Activated T-cell treated with anti-CD3 and anti-CD28 coated beads, Interleukin-2, amount 50 U/mL, for 24 hours (primary cell): ENCODE measurements at regions not wholly inside any gene's neighbourhood (a gene's known extent, or its start where the extent isn't known, plus 50 kb on each side); places are given as distances from the start of the nearest gene placed in this dataset.
A peak's percentile ranks its signal among the peaks of the same experiment; 100 is the strongest.

Experiments
- DNase-seq: peaks from one replicate; pipeline ENCODE4 v3.0.0-alpha.2; 2020
- H3K27ac Mint-ChIP-seq: 2 replicates; pipeline ENCODE4 v1.8.0; 2020; ENCODE audit warnings: mild to moderate bottlenecking, mixed read lengths
- H3K27me3 Mint-ChIP-seq: 2 replicates; pipeline ENCODE4 v1.8.0; 2020; ENCODE audit warnings: mixed read lengths
- H3K36me3 Mint-ChIP-seq: 2 replicates; pipeline ENCODE4 v1.8.0; 2020; ENCODE audit warnings: low read depth, mixed read lengths
- H3K4me1 Mint-ChIP-seq: 2 replicates; pipeline ENCODE4 v1.8.0; 2020; ENCODE audit warnings: low read depth, mixed read lengths
- H3K4me3 Mint-ChIP-seq: 2 replicates; pipeline ENCODE4 v1.8.0; 2020; ENCODE audit warnings: mild to moderate bottlenecking, moderate library complexity, mixed read lengths
- H3K9me3 Mint-ChIP-seq: 2 replicates; pipeline ENCODE4 v1.8.0; 2020; ENCODE audit warnings: mixed read lengths

DNA sequence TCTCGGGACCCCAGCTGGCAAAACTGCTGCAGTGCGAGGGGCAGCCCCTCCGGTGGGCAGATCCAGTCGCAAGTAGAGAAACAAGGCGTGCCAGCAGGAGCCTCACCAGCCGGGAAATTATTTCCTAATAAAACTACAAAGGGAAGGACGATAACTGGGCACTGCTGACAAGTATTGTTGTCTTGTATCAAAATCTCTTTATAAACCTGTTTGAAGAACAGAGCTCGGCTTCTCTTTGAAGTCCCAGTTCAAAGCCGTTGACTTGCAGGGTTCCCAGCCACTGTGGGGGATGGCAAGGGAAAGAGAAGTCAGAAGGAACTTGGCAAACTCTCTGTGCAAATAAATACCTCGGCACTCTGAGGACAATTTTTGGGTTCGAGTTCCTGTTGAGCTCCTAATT, 504.5 kb downstream of the CD83 start:
- Mint-ChIP-seq H3K9me3 (no peaks in the 10 kb centered on the region), H3K27me3 (no peaks in the 10 kb centered on the region), H3K27ac (no peak overlapping the region), H3K36me3 (no peaks in the 10 kb centered on the region), H3K4me1 (peaks cover 19% of the 10 kb centered on the region), H3K4me3 (no peak overlapping the region)
- DNase-seq = no peak

DNA sequence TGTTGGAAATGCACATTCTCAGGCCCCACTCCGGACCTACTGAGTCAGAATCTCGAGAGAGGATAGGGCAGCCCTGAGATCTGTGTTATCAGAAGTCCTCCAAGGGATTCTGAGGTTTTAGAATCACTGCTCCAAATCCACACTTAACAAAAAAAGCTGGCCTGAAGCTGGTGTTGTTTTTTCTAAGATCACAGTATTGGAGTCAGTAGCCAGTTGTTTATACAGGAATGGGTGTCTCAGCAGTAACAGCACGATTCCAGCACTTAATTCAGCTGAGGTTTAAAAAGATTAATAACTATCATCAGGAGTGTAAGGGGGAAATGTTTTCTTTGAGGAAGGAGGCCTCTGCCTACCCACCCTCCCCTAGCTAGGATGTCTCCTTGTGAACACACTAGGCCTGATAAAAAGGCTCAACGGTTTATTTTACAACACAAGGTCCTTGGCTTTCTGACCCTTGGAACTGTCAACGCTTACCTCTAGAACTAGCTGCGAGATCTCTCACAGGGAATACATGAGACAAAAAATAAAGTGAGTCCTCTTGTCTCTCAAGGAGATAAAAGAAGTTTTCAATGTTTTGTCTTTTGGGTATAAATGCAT, 505.4 kb downstream of the CD83 start:
- Mint-ChIP-seq H3K4me3 (no peak overlapping the region), H3K27ac (no peak overlapping the region), H3K36me3 (no peaks in the 10 kb centered on the region), H3K9me3 (no peaks in the 10 kb centered on the region), H3K4me1 (peaks cover 17% of the 10 kb centered on the region), H3K27me3 (no peaks in the 10 kb centered on the region)
- DNase-seq = no peak

GRCh38 chr6:14625173-14625895, 507.8 kb downstream of the CD83 start:
- peaks cover 17% of the 10 kb centered on the region for H3K4me1 Mint-ChIP-seq
- H3K9me3 Mint-ChIP-seq = no peaks in the 10 kb centered on the region
- DNase-seq = no peak
- no peaks in the 10 kb centered on the region for H3K27me3 Mint-ChIP-seq
- no peak overlapping the region for H3K27ac Mint-ChIP-seq
- H3K36me3 Mint-ChIP-seq = no peaks in the 10 kb centered on the region
- no peak overlapping the region for H3K4me3 Mint-ChIP-seq

GRCh38 chr6:14626556-14626955, 509.0 kb downstream of the CD83 start:
- no peak for DNase-seq
- Mint-ChIP-seq H3K4me1 (peaks cover 16% of the 10 kb centered on the region), H3K27me3 (no peaks in the 10 kb centered on the region)

GRCh38 chr6:14630016-14630415, 512.4 kb downstream of the CD83 start:
- Mint-ChIP-seq H3K27me3 (no peaks in the 10 kb centered on the region), H3K9me3 (no peaks in the 10 kb centered on the region), H3K4me3 (no peak overlapping the region), H3K27ac (no peak overlapping the region), H3K36me3 (no peaks in the 10 kb centered on the region), H3K4me1 (peaks cover 24% of the 10 kb centered on the region)
- no peak for DNase-seq

More at GRCh38 chr6:14626556-14626955, 509.0 kb downstream of the CD83 start:
- H3K9me3 Mint-ChIP-seq = no peaks in the 10 kb centered on the region
- no peak overlapping the region for H3K27ac Mint-ChIP-seq
- no peak overlapping the region for H3K4me3 Mint-ChIP-seq
- no peaks in the 10 kb centered on the region for H3K36me3 Mint-ChIP-seq

GRCh38 chr6:14633479-14633878, 515.9 kb downstream of the CD83 start:
- peak overlapping the region; percentile 38 for H3K4me3 Mint-ChIP-seq
- no peaks in the 10 kb centered on the region for H3K36me3 Mint-ChIP-seq
- H3K27ac Mint-ChIP-seq = no peak overlapping the region
- peaks cover 46% of the 10 kb centered on the region for H3K4me1 Mint-ChIP-seq
- no peaks in the 10 kb centered on the region for H3K27me3 Mint-ChIP-seq
- no peak for DNase-seq
- H3K9me3 Mint-ChIP-seq = no peaks in the 10 kb centered on the region

DNA sequence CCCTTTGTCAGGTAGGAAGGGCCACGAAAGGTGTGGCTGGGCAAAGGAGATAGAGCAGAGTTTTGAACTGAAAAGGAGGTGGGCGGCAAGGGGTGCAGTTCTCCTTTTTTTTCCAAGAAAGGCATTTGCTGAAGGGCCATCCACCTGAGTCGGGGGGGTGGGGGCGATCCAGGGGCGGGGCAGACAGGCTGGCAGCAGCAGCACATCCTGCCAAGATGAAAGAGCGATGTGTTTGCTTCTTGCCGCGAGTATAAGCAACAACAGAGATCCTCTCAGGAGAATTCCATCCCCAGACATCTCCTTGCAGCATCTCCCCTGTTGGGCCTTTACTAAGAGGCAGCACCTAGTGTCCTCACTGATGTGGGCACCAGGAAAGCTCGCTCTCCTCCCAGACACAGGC, 516.5 kb downstream of the CD83 start:
- Mint-ChIP-seq H3K27ac (peak overlapping the region; percentile 83), H3K9me3 (no peaks in the 10 kb centered on the region), H3K4me1 (peaks cover 52% of the 10 kb centered on the region), H3K36me3 (no peaks in the 10 kb centered on the region), H3K27me3 (no peaks in the 10 kb centered on the region), H3K4me3 (peak overlapping the region; percentile 64)
- DNase-seq = peak; percentile 43

DNA sequence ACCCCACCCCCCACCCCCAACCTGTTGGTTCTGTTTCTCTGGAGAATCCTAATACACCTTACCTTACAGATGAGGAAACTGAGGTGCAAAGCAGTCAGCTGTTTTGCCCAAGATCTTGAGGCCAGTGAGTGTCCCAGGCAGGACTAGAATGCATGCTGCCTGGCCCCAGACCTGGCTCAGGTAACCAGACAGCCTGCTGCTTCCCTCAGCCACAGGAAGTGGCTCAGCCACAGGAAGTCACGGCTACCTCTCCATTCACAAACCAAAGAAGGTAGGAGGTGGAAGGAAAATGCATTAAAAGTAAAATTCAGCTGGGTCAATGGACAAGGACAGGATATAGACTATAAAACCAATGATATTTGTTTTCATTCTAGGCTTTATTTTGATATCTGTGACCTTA, 517.6 kb downstream of the CD83 start:
- peak; percentile 42 for DNase-seq
- Mint-ChIP-seq H3K4me1 (peaks cover 61% of the 10 kb centered on the region), H3K27me3 (peaks cover 1% of the 10 kb centered on the region), H3K9me3 (no peaks in the 10 kb centered on the region), H3K27ac (peak overlapping the region; percentile 83), H3K4me3 (peak overlapping the region; percentile 64), H3K36me3 (no peaks in the 10 kb centered on the region)

DNA sequence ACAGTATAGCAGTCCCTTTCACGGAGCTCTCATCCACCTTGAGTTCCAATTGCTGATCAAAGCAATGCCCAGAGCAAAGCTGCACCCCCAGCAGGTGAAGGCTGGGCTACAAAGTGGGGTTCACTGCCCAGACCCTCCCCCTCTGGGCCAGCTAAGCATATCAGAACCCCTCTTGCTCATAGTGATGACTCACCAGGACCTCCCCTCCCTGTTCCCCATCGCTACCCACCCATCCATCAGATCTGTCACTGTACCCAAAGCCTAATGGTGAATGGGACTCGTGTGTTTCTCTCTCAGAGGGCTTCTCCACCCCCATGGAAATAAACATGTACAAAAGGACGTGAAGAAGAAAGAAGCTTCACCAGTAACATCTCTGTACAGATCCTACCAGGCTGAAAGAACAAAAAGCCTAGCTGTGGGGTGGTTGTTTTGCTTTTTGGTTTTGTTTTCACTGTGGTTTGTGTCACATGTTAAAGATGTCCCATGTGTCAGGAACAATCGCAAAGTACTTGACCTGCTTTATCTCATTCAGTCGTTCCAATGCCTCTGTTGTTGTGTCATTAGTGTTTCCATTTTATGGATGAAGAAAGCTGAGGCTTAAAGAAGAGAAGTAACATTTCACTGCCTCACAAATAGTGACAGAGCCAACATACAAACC, 518.5 kb downstream of the CD83 start:
- H3K4me1 Mint-ChIP-seq = peaks cover 67% of the 10 kb centered on the region
- no peaks in the 10 kb centered on the region for H3K9me3 Mint-ChIP-seq
- H3K27me3 Mint-ChIP-seq = peaks cover 3% of the 10 kb centered on the region
- peak; percentile 48 for DNase-seq
- H3K36me3 Mint-ChIP-seq = no peaks in the 10 kb centered on the region
- peak overlapping the region; percentile 64 for H3K4me3 Mint-ChIP-seq
- peak overlapping the region; percentile 87 for H3K27ac Mint-ChIP-seq

DNA sequence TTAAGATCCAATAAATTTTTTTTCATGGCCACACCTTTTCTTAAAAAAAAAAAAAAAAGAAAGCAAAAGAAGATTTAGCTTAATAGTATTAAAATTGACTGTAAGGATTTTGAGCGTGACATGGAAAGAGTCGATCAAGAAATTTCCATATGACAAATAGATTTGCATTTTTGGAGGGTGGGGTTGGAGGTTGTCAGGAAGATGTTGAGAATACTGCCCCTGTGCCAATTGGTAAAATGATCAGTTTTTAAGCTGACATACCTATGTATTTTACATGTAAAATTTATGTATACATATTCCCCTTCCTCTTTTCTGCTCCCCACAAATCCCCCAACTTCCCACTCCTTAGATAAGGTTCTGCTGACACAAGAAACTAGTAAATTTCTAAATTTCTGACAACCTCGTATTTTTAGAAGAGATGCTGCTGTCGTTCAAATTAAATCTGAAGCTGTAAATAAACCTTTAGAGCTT, 520.9 kb downstream of the CD83 start:
- Mint-ChIP-seq H3K27ac (no peak overlapping the region), H3K4me3 (no peak overlapping the region), H3K27me3 (peaks cover 3% of the 10 kb centered on the region), H3K36me3 (no peaks in the 10 kb centered on the region), H3K4me1 (peaks cover 70% of the 10 kb centered on the region), H3K9me3 (no peaks in the 10 kb centered on the region)
- DNase-seq = no peak

GRCh38 chr6:14638906-14639761, 521.6 kb downstream of the CD83 start:
- Mint-ChIP-seq H3K9me3 (no peaks in the 10 kb centered on the region), H3K4me3 (no peak overlapping the region), H3K4me1 (peaks cover 64% of the 10 kb centered on the region), H3K27ac (peak overlapping the region; percentile 17), H3K36me3 (no peaks in the 10 kb centered on the region), H3K27me3 (peaks cover 3% of the 10 kb centered on the region)
- no peak for DNase-seq

DNA sequence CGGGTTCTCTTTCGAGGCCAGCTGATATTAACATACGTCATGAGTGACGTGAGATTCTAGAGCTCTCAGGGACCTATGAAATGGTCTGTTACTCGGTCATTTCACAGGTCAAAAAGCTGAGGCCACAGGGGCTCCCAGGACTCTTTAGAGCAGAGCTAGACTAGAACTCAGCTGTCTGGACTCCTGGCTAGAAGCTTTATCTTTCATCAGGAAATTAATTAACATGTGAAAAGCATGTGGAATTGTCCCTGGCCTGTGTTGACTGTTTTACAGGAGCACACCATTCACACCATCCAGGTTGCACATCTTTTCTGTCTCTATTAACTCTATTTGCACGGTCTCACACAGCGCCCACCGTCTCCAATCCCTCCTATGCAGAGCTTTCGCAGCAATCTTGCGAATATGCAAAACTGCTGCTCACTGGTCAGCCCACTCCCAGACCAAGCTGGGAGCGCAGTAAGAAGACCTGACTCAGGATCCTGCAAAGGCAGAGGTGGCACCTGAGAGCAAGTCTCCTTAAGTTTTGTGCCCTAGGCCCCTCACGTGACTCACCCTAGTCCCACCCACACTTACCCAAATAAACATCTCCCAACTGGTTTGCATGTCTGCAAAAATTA, 522.5 kb downstream of the CD83 start:
- H3K36me3 Mint-ChIP-seq = no peaks in the 10 kb centered on the region

DNA sequence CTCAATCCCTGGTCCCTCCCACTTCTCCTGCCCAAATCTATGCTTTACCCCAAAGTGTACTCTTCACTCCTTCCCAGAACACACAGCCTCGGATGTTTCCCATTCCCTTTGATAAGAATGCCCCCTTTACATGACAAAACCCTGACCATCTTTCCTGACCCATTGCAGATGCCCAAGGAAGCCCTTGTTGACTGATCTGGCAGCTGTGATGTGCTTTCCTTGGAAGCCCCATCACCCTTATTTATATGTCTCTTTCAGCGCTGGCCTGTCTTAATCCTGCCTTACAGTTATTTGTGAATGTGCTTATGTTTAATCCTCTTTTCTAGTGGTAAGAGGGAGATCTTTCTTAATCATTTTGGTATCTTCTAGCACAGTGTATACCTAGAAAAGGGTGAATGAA, 523.1 kb downstream of the CD83 start:
- Mint-ChIP-seq H3K4me1 (peaks cover 49% of the 10 kb centered on the region), H3K36me3 (no peaks in the 10 kb centered on the region), H3K27ac (no peak overlapping the region), H3K4me3 (no peak overlapping the region), H3K9me3 (no peaks in the 10 kb centered on the region), H3K27me3 (peaks cover 3% of the 10 kb centered on the region)
- DNase-seq = no peak

More for the DNA sequence above, 522.5 kb downstream of the CD83 start:
- H3K9me3 Mint-ChIP-seq = no peaks in the 10 kb centered on the region
- peaks cover 3% of the 10 kb centered on the region for H3K27me3 Mint-ChIP-seq
- H3K4me1 Mint-ChIP-seq = peaks cover 55% of the 10 kb centered on the region
- DNase-seq = no peak
- no peak overlapping the region for H3K4me3 Mint-ChIP-seq
- H3K27ac Mint-ChIP-seq = no peak overlapping the region
